ENCODE measurements at regions not wholly inside any gene's neighbourhood (a gene's known extent, or its start where the extent isn't known, plus 50 kb on each side); places are given as distances from the start of the nearest gene placed in this dataset.

- H3K4me3 ChIP-seq (ENCODE audit: low read depth in 1 of 3, low read length in 3 of 3), result no peak overlapping the region
- no peak overlapping the region for H3K27ac ChIP-seq (ENCODE audit: low read depth in 1 of 2, low read length in 2 of 2)
- H3K27me3 ChIP-seq (ENCODE audit: control insufficient read depth in 4 of 4, insufficient read depth in 4 of 4, low read length in 3 of 4), result no peaks in the 10 kb centered on the region
- no peak overlapping the region for H3K9ac ChIP-seq (ENCODE audit: low read depth in 1 of 2, low read length in 2 of 2)
- H3K36me3 ChIP-seq (ENCODE audit: control insufficient read depth in 4 of 4, insufficient read depth in 3 of 4, low read depth in 1 of 4, low read length in 3 of 4), result no peaks in the 10 kb centered on the region
- DNase-seq (ENCODE audit: low spot score), result no peak
- no peaks in the 10 kb centered on the region for H3K4me1 ChIP-seq (ENCODE audit: control insufficient read depth in 4 of 4, insufficient read depth in 4 of 4, low read length in 3 of 4)
- TF ChIP-seq NR2F2 (IDR thresholded peaks at IDR 0.05) (no peak), EGR1 (IDR thresholded peaks at IDR 0.05; ENCODE audit: low read depth in 2 of 2) (no peak), ZBTB33 (IDR thresholded peaks at IDR 0.05) (no peak)
- 64% methylated on average over 1 of the region's 1 CpG for WGBS
- no peaks in the 10 kb centered on the region for H3K9me3 ChIP-seq (ENCODE audit: control insufficient read depth in 4 of 4, low read length in 3 of 4)
Measured at GRCh38 chr5:105503950-105504349, 1941.4 kb upstream of the NUDT12 start.

- Histone ChIP-seq H3K4me1 (ENCODE audit: control insufficient read depth in 4 of 4, insufficient read depth in 4 of 4, low read length in 3 of 4) (no peaks in the 10 kb centered on the region), H3K4me3 (ENCODE audit: low read depth in 1 of 3, low read length in 3 of 3) (no peak overlapping the region), H3K36me3 (ENCODE audit: control insufficient read depth in 4 of 4, insufficient read depth in 3 of 4, low read depth in 1 of 4, low read length in 3 of 4) (no peaks in the 10 kb centered on the region), H3K27me3 (ENCODE audit: control insufficient read depth in 4 of 4, insufficient read depth in 4 of 4, low read length in 3 of 4) (no peaks in the 10 kb centered on the region), H3K9ac (ENCODE audit: low read depth in 1 of 2, low read length in 2 of 2) (no peak overlapping the region), H3K27ac (ENCODE audit: low read depth in 1 of 2, low read length in 2 of 2) (no peak overlapping the region), H3K9me3 (ENCODE audit: control insufficient read depth in 4 of 4, low read length in 3 of 4) (no peaks in the 10 kb centered on the region)
- no peak for DNase-seq (ENCODE audit: low spot score)
- WGBS, result 60% methylated on average over 1 of the region's 1 CpG
- TF ChIP-seq SP1 (IDR thresholded peaks at IDR 0.05) (no peak), ATF3 (IDR thresholded peaks at IDR 0.05) (no peak), RXRA (IDR thresholded peaks at IDR 0.05) (no peak), RAD21 (IDR thresholded peaks at IDR 0.05) (no peak), HNF4G (IDR thresholded peaks at IDR 0.05) (no peak)
Measured at GRCh38 chr5:105501315-105501714, 1938.7 kb upstream of the NUDT12 start.

GRCh38 chr5:105475401-105475800 is 1912.8 kb upstream of the NUDT12 start:
- DNase-seq (ENCODE audit: low spot score), result no peak
- no peak overlapping the region for H3K27ac ChIP-seq (ENCODE audit: low read depth in 1 of 2, low read length in 2 of 2)
- no peak overlapping the region for H3K4me3 ChIP-seq (ENCODE audit: low read depth in 1 of 3, low read length in 3 of 3)
- peaks cover 0 to 2% (median 0%) of the 10 kb centered on the region in 4 donors for H3K27me3 ChIP-seq (ENCODE audit: control insufficient read depth in 4 of 4, insufficient read depth in 4 of 4, low read length in 3 of 4)
- TF ChIP-seq RXRA (IDR thresholded peaks at IDR 0.05) (no peak), GABPA (IDR thresholded peaks at IDR 0.05 in 1 of 2, conservative IDR thresholded peaks at IDR 0.05 in 1 of 2) (no peak), EGR1 (IDR thresholded peaks at IDR 0.05; ENCODE audit: low read depth in 2 of 2) (no peak), TAF1 (conservative IDR thresholded peaks at IDR 0.05) (no peak), CTCF (IDR thresholded peaks at IDR 0.05; ENCODE audit: low read depth, low read length, missing input control) (no peak), JUND (IDR thresholded peaks at IDR 0.05) (no peak), MAX (IDR thresholded peaks at IDR 0.05) (no peak), HNF4A (conservative IDR thresholded peaks at IDR 0.05) (no peak), RAD21 (IDR thresholded peaks at IDR 0.05) (no peak), YY1 (IDR thresholded peaks at IDR 0.05) (no peak)
- H3K4me1 ChIP-seq (ENCODE audit: control insufficient read depth in 4 of 4, insufficient read depth in 4 of 4, low read length in 3 of 4), result no peaks in the 10 kb centered on the region
- H3K9me3 ChIP-seq (ENCODE audit: control insufficient read depth in 4 of 4, low read length in 3 of 4), result peaks cover 0 to 2% (median 0%) of the 10 kb centered on the region in 4 donors
- H3K36me3 ChIP-seq (ENCODE audit: control insufficient read depth in 4 of 4, insufficient read depth in 3 of 4, low read depth in 1 of 4, low read length in 3 of 4), result no peaks in the 10 kb centered on the region
- no peak overlapping the region for H3K9ac ChIP-seq (ENCODE audit: low read depth in 1 of 2, low read length in 2 of 2)
- 67% methylated on average over 3 of the region's 3 CpGs for WGBS

Measured in liver (tissue), 8 donors.